ENCODE measurements at regions not wholly inside any gene's neighbourhood (a gene's known extent, or its start where the extent isn't known, plus 50 kb on each side); places are given as distances from the start of the nearest gene placed in this dataset.

DNA sequence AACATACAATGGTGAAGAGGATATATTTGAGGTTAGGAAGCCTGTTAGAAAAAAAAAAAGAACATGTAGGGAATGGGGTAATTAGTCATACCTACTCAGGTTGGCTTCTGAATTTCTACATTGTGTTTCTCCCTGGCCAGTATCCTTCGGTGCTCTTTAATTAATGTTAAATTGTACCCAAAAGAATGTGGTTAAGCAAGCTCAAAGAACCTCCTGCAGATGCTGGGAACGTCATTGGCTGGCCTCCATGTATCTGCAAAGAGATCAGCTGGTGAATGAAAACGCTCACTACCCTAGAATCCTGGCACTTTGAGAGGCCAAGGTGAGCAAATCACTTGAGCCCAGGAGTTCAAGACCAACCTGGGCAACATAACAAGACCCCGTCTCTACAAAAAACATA is 942.3 kb upstream of the PRKX start:
- no peak for TF ChIP-seq ISL1 (CRISPR knock-in tag; IDR thresholded peaks at IDR 0.05)
- TF ChIP-seq CSDC2 (CRISPR knock-in tag; IDR thresholded peaks at IDR 0.05): no peak
- no peak for TF ChIP-seq ARNTL (CRISPR knock-in tag; IDR thresholded peaks at IDR 0.05; ENCODE audit: borderline replicate concordance, low read depth)
- ATAC-seq: no peak

- ATAC-seq: no peak
- TF ChIP-seq RARB (CRISPR knock-in tag; IDR thresholded peaks at IDR 0.05): no peak
Measured at GRCh38 chrX:4642114-4642513, 928.7 kb upstream of the PRKX start.

DNA sequence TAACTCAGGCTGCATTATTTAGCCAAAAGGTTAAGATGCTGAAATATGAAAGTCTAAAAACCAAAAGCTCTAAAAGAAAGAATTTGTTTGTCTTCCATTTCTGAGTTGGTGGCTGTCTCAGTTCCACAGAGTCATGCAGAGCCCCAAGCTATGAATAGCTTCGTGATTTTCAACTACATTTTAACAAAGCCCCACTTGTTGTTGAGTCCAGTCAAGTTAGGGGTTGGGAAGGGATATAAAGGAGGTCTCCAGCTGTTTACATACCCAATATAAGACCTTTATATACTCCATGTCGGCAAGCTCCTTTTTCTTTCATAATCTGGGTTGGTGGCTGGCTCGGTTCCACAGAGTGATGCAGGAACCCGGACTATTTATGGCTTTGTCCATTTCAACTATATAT is 924.6 kb upstream of the PRKX start:
- no peak for TF ChIP-seq ZFP30 (CRISPR knock-in tag; IDR thresholded peaks at IDR 0.05)
- no peak for TF ChIP-seq ZNF70 (CRISPR knock-in tag; IDR thresholded peaks at IDR 0.05)
- TF ChIP-seq, protein P1, sequence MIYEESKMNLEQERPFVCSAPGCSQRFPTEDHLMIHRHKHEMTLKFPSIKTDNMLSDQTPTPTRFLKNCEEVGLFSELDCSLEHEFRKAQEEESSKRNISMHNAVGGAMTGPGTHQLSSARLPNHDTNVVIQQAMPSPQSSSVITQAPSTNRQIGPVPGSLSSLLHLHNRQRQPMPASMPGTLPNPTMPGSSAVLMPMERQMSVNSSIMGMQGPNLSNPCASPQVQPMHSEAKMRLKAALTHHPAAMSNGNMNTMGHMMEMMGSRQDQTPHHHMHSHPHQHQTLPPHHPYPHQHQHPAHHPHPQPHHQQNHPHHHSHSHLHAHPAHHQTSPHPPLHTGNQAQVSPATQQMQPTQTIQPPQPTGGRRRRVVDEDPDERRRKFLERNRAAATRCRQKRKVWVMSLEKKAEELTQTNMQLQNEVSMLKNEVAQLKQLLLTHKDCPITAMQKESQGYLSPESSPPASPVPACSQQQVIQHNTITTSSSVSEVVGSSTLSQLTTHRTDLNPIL (CRISPR knock-in tag; IDR thresholded peaks at IDR 0.05; ENCODE audit: low read depth): no peak
- no peak for TF ChIP-seq ZNF8 (CRISPR knock-in tag; IDR thresholded peaks at IDR 0.05)
- TF ChIP-seq CSDC2 (CRISPR knock-in tag; IDR thresholded peaks at IDR 0.05): no peak
- no peak for ATAC-seq

DNA sequence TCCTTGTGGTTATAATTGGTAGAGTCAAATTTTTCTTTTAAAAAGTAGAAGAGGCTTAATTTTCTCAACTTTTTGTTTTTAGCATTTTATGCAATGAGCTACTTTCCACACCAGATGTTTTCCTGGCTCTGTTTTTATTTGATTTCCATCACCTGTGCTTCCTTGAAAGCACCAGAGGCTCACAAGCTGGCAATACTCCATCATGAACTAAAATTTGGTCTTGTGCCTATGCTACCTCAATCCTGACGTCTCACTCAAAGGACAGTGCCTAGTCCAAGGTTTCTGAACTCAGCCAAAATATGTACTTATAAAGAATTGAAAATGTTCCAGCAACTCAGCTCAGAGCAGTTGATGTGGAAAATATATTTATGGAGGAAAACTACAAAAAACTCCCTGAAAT is 914.0 kb upstream of the PRKX start:
- ATAC-seq: no peak
- TF ChIP-seq ZNF565 (CRISPR knock-in tag; conservative IDR thresholded peaks at IDR 0.05; ENCODE audit: low read depth) (no peak), POU6F1 (CRISPR knock-in tag; IDR thresholded peaks at IDR 0.05; ENCODE audit: borderline replicate concordance, low read depth) (no peak), ARNTL (CRISPR knock-in tag; IDR thresholded peaks at IDR 0.05; ENCODE audit: borderline replicate concordance, low read depth) (no peak), ESRRG (CRISPR knock-in tag; IDR thresholded peaks at IDR 0.05) (no peak), SNAI2 (CRISPR knock-in tag; IDR thresholded peaks at IDR 0.05) (no peak), RARB (CRISPR knock-in tag; IDR thresholded peaks at IDR 0.05) (no peak), PPARA (CRISPR knock-in tag; IDR thresholded peaks at IDR 0.05; ENCODE audit: borderline replicate concordance) (no peak), CSDC2 (CRISPR knock-in tag; IDR thresholded peaks at IDR 0.05) (no peak), GLIS3 (CRISPR knock-in tag; IDR thresholded peaks at IDR 0.05) (no peak), PATZ1 (CRISPR knock-in tag; IDR thresholded peaks at IDR 0.05; ENCODE audit: borderline replicate concordance) (no peak), TCF4 (CRISPR knock-in tag; IDR thresholded peaks at IDR 0.05; ENCODE audit: borderline replicate concordance) (no peak), OSR1 (CRISPR knock-in tag; IDR thresholded peaks at IDR 0.05) (no peak), TOX (CRISPR knock-in tag; IDR thresholded peaks at IDR 0.05; ENCODE audit: borderline replicate concordance) (no peak), ZNF8 (CRISPR knock-in tag; IDR thresholded peaks at IDR 0.05) (no peak), TSHZ2 (CRISPR knock-in tag; IDR thresholded peaks at IDR 0.05) (no peak), ZFP30 (CRISPR knock-in tag; IDR thresholded peaks at IDR 0.05) (no peak)
- TF ChIP-seq, protein P2, sequence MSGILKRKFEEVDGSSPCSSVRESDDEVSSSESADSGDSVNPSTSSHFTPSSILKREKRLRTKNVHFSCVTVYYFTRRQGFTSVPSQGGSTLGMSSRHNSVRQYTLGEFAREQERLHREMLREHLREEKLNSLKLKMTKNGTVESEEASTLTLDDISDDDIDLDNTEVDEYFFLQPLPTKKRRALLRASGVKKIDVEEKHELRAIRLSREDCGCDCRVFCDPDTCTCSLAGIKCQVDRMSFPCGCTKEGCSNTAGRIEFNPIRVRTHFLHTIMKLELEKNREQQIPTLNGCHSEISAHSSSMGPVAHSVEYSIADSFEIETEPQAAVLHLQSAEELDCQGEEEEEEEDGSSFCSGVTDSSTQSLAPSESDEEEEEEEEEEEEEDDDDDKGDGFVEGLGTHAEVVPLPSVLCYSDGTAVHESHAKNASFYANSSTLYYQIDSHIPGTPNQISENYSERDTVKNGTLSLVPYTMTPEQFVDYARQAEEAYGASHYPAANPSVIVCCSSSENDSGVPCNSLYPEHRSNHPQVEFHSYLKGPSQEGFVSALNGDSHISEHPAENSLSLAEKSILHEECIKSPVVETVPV (CRISPR knock-in tag; IDR thresholded peaks at IDR 0.05): no peak
- TF ChIP-seq, protein P1 (CRISPR knock-in tag; IDR thresholded peaks at IDR 0.05; ENCODE audit: low read depth): no peak
